ENCODE measurements at regions not wholly inside any gene's neighbourhood (a gene's known extent, or its start where the extent isn't known, plus 50 kb on each side); places are given as distances from the start of the nearest gene placed in this dataset.

GRCh38 chr1:181341026-181341632, 142.2 kb upstream of the CACNA1E start:
- no peak for DNase-seq

GRCh38 chr1:181344091-181344490, 139.2 kb upstream of the CACNA1E start:
- no peak for DNase-seq

DNA sequence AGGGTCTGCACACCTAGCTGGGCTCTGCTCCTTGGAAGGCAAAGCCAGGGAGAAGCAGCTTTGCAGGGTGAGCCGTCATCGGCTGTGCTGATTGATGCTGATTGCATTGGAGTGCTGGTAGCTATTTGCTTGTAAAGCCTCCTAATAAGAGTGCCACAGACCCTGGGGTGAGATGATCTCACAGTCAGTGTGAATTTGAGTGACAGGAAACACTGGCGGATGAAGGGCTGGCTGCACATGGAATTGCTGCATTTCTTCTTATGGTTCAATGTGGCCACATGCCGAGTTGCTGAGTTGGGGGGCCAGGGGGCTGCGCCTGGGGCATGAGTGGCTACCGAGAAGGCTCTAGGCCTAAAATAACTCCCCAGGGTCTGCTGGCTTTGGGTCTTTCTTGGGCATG, 138.2 kb upstream of the CACNA1E start:
- no peak for DNase-seq

DNA sequence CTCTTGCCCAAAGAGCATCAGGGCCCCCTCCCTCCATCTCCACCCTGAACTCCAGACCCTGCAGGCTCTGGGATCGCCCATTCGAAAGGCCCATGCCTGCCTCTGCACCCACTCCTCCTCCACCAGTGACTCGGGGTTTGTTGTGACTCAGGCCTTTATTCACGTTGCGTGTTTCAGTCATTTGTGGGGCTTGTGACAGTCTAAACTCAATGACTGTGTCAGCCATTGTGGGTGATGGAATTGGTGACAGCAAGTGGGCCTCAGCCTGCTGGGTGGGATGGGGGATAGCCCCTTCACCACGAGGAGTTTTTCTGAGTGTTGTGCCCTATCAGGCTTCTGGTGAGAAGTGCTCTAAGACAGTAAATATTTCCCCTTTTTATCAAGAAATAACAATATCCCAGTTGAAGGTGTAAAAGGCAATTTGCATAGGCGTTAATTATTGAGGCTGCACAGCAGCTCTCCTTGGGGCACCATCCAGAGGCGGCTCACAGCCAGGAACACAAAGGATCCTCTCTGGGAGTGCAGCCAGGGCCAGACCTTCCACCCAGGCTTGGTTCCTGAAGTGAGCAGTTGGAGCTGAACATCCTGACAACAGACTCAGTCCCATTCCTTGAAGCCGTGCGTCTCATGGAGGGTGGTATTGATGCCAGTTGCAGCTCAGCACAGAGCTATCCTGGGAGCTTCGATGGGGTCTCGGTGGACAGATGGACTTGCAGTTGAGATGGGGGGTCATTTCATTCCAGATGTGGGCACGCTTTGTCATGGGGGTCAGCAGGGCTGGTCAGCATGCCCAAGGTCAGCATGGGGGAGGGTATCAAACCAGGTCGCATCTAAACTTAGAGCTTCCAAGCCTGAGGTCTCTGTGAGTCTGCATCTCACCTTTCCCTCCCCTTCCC, 135.6 kb upstream of the CACNA1E start:
- no peak for DNase-seq

DNA sequence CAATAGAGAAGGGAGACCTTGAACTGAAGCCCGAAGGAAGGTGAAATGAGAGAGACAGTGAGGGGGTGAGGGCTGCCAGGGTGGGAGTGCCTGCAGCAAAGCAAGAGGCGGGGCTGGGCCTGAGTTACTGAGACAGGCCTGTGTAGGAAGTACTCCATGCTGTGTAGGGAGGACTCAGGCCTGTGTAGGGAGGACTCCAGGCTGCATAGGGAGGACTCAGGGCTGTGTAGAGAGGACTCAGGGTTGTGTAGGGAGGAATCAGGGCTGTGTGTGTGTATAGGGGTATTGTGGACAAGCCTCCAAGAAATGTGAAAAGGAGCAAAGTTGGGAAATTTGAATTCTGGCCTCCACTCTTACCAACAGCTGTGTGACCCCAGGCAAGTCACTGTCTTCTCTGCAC, 133.8 kb upstream of the CACNA1E start:
- no peak for DNase-seq

DNA sequence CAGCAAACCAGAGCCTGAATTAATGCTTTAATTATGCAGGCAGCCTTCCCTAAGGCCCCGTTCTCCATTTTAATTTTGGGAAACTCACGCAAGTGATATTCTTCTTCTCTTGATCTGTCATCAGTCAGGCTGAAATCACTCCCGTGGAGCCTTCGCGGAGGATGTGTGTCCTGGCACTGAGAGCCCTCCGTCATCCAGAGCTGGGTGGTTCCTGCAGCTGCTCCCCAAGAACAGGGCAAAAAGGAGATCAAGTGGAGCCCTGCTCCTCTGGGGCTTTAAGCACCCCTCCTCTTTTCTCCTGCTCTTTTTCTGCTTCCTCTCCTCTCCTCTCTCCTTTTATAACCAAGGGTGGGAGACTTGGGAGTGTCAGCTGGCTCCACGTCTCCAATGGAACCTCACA, 133.2 kb upstream of the CACNA1E start:
- DNase-seq, result no peak

DNA sequence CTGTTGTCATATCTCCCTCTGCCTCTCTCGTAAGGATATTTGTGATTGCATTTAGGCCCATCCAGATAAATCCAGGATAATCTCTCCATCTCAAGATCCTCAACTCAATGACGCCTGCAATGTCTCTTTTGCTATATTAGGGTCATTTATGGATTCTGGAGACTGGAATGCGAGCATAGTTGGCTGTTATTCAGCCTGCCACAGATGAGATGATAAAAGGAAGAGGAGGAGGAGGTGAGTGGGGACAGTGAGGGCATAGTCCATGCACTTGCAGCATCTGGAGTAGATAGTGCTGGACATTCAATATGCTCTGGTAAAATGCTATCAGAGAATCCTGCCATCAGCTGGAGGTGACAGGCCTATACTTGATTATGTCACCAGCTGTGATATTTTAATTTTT, 131.6 kb upstream of the CACNA1E start:
- DNase-seq, result no peak

DNA sequence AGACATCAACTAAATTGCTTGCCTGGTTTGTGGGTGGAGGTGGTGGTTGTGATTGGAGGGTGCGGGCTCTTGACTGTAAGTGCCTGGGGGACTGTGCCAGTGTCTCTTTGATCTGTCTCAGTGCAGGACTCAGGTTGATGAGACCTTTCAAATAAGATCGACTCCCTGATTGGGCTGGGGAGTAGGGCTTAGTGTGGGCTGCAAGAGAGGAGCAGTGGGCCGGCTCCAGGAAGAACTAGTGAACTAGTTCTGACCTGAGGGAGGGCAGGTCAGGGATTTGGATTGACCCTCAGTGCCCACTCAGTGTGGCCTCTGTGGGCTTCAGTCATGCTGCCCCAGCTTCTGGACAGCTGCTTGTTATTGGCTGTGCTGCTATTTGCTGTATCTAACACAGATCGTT, 130.6 kb upstream of the CACNA1E start:
- DNase-seq, result no peak

GRCh38 chr1:181353526-181353925, 129.8 kb upstream of the CACNA1E start:
- no peak for DNase-seq

GRCh38 chr1:181354865-181355264, 128.5 kb upstream of the CACNA1E start:
- no peak for DNase-seq

- DNase-seq, result no peak
Observed at GRCh38 chr1:181356505-181357340, 126.6 kb upstream of the CACNA1E start.

- no peak for DNase-seq
Observed at GRCh38 chr1:181359012-181359411, 124.3 kb upstream of the CACNA1E start.

- no peak for DNase-seq
Observed at GRCh38 chr1:181364801-181365200, 118.5 kb upstream of the CACNA1E start.

GRCh38 chr1:181366910-181367309, 116.4 kb upstream of the CACNA1E start:
- DNase-seq, result no peak

DNA sequence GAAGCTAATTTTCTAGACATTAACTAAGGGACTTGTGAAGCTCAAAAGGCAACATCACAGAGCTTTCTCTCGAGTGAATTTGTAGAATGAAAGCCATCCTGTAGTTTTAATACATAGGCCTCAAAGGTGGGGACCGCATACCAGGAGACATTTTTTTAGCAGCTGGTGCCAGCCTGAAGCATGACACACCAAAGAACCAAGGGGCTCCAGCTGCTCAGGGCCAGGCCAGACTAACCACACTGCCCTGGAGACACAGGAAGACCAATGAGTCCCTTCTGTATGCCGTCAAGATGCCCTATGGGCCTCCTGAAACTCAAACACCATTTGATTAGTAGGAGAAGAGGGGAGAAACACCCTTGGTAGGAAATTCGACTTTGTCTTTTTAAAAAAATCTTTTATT, 113.9 kb upstream of the CACNA1E start:
- DNase-seq, result no peak

- DNase-seq, result no peak
Observed at GRCh38 chr1:181383695-181384094, 99.6 kb upstream of the CACNA1E start.

DNA sequence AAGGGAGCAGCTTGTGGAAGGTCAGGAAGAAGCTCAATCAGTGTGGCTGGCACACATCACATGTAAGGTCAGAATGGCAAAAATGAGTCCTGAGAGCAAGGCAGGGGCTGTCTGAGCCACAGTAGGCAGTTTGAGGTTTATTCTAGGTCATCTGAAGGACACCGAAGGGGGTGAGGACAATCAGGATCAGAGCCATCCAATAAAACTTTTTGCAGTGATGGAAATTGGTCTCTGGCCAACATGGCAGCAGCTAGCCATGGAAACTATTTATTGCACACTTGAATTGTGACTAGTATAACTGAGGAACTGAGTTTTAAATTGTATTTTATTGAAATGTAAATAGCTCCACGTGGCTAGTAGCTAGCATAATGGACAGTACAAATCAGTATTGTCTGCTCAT, 97.0 kb upstream of the CACNA1E start:
- no peak for DNase-seq

DNA sequence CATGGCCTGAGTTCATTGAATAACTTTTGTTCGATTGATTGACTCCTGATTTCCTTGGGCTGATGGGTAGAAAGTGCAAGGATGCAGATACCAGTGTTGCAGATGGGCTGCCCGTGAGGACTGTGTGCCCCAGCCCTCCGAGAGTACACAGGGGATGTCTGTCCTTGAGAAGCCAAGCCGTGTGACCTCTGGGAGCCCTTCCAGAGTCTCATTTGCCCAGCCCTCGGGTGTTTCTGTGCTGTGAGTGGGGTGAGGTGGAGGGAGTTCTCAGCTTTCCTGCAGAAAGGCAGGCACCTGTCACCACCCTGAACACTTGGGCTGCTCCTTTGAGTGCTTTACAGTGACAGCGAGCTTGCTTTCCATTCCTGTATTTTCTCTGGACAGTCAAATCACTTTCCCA, 96.4 kb upstream of the CACNA1E start:
- no peak for DNase-seq

DNA sequence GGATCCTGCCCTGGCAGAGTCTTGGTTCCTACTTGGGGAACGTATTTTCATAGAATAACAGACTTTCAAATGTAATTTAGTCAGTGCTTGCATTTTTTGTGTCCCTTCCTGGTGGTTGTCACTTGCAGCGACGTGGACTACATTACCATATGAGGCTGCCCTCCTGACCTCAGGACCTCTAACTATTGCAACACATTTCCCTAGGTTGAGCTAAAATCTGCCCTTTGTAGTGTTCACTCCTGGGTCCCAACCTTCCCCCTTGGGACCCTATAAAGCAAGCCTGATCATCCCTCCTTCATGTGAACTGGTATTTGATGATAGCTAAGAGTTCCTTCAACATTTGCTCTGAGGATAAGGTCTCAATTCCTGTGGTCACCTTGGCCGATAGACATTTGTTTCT, 95.6 kb upstream of the CACNA1E start:
- no peak for DNase-seq

- DNase-seq, result no peak
Observed at GRCh38 chr1:181390410-181391077, 92.8 kb upstream of the CACNA1E start.

- no peak for DNase-seq
Observed at GRCh38 chr1:181391301-181391900, 91.9 kb upstream of the CACNA1E start.

- DNase-seq, result no peak
Observed at GRCh38 chr1:181392133-181392532, 91.2 kb upstream of the CACNA1E start.

Data from central memory CD4-positive, alpha-beta T cell (primary cell).